HG03460 (cell line): ENCODE measurements at regions not wholly inside any gene's neighbourhood (a gene's known extent, or its start where the extent isn't known, plus 50 kb on each side); places are given as distances from the start of the nearest gene placed in this dataset.

ENCODE experiments used
- ATAC-seq: cut with Tn5 transposase; IDR thresholded peaks from one replicate; pipeline ENCODE4 v1.9.1; 2021; ENCODE audit not compliant: unreplicated experiment

DNA sequence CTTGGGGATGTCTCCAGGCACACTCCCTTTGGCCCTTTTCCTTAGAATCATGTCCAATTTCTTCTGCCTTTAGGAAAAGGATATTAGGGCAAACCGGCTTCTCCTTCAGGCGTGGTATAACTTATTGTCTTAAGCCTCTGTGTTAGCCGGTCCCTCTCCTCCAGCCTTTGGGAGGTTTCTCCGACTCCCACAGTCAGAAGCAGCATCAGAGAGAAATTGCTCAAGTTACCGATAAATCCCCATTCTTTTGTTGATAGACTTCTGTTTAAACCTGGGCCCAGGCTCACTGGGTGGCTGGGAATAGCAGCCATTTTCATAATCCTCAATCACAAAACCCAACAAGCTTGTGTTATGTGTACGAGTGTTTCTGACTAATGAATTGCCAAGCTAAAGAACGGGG, 85.4 kb upstream of the KAZN start:
- ATAC-seq = no peak

DNA sequence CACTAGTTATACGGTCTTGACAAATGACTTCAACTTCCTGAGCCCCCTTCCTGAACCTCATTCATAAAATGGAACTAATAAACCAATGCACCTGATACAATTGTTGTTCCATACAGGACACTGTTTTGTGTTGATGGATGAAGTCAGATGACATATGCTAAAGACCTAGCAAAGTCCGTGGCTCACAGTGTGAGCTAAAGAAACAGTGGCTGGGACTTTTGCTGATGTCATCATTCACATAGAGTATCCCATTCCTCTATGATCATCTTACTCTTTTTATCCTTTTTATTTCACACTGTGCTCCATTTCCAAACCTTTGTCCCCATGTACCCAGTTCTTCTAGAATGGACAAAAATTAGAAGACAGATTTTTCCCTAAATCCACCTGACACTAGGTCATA, 83.7 kb upstream of the KAZN start:
- no peak for ATAC-seq

DNA sequence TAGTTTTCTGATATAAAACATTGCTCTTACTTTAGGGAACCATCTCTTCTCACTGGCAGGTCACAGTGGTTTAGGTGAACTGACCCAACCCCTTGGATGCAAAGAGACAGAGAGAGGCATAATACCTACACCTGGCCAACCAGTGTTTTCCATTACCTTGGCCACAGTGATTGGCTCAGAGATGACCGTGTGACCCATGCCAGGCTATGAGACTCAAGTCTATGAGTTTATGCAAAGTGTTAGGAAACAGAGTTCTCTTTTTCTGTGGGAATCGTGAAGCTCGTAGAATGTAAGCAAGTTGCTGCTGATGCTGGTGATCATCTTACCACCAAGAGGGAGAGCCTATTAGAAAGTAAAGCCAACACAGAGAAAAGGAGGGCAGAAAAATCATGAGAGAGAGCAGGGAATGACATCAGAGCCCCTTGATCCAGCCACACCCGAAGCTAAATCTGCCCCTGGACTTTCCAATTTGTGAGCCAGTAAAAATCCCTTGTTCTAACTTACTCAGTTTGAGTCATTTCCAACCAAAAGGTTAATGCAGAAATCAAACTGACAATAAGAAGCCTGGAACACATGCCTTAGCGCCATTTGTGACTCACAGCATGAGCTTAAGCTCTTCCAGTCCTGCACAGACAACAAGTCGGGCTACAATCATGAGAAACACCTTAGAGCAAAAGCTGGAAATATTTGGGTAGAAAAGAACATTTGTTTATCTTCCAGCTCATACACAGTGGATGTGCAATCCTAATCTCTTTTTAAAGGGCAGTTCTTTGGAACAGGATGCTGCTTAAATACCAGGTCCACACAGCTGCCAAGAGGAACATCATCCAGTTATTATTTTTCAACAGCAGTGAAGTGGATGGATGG, 81.3 kb upstream of the KAZN start:
- peak; percentile 42 for ATAC-seq

DNA sequence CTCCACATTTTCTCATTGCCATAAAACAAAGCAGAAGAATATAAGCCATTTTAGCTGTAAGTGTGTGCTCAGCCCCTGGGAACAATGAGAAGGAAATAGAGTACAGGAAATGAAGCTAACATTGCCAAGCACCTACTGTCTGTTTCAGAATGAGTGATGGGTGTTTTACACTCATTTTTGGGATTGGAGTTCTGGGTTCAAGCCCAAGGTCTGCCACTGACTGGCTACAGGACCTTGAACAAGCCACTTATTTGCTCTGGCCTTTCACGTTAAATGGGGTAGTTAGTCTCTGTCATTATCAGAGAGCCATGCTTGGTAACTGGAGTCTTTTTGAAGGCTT, 80.7 kb upstream of the KAZN start:
- peak; percentile 26 for ATAC-seq

DNA sequence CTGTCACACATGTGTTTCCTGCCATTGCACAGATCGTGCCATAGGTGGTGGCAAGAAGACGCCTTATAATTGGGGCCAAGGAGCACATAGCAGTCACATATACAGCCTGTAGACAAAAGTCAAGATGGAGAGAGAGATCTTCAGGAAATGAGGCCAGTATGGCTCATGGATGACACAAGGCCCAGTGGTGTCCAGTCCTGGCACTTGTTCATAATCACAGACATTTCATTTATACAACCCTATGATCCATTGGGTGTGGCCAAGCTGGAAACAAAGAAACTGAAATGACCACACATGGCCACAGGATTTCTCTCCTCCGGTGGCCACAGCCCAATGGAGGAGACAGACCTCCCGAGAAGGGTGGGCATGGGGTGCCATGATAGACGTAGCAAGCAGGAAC, 78.5 kb upstream of the KAZN start:
- no peak for ATAC-seq

DNA sequence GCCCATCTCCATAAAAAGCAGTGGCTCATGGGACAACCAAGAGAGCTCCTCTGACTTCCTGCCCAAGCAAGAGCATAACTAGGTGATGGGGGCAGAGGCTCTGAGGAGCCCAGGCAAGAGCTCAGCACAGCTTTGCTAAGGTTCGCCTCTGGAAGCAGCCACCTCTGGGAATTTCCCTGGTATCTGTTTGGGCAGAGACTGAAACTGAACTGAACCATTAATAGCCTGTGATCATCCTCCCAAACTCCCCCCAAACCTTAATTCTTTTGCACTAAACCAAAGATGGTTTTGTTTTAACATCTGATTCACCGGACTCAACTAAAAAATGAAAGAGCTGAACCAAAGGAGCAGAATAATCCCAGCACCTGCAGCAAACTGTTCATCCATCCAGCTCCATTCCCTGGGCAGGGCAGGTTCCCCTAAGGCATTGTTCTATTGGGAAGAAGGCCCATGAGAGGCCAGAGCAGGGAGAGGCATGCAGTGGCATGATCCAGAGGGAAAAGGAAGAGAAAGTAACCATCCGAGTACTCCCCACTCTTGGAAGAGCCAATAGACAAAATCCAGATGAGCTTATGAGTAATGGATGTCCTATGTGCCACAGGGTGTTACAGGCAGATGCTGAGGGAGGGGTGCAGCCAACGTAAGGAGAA, 77.8 kb upstream of the KAZN start:
- ATAC-seq = no peak

DNA sequence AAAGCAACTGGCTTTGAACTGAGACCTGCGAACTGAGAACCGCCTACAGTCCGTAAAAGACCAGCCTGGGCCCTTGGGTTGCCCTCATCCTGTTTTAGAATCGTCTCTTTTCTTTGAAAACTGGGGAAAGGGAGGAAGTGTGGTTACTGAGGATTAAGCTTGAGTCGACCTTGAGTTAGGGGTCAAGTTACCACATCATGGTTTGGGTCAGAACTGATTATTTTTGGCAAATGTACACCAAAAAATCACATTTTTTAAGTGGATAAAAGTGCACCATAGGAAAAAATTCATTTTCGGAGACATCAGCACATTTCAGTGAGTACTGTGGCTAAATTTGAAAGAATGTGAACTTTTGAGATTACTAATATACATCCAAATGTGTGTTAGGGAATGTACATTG, 76.9 kb upstream of the KAZN start:
- ATAC-seq = no peak

DNA sequence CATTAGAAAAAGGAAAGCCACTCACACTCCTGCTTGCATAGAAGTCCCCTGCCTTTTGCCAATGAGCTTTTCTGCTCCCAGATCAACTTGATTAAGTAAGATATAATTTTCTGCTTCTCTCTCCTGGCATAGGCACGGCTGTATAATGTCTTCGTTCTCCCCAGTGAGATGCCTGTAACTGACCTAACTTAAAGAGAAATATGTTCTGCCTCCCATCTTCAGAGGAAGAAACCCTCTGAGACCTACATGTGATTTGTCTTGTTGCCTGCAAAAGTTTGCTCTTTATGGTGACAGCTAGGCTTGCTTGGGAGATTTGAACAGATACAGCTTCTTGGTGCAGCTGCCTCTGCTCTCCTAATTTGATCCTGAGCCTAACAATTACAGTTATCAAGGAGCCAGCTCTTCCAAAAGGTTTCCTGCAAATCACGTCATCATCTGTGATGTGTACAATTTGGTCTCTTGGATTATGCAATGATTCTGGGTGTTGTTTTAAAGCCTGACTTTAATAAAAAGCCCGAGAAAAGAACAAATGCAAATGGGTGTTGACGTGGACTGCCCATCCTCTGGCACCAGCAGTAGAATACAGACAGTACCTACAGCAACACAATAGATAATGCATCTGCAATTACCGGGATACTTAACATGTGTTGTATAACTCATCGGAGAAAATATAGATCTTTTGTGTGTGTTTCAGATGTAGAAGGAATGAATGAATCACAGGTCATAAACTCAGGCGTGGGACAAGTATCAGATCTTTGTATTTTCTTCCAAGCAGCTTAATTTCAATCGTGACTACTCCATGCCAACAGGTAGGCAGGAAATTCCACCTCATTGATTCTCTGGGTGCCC, 76.2 kb upstream of the KAZN start:
- no peak for ATAC-seq

DNA sequence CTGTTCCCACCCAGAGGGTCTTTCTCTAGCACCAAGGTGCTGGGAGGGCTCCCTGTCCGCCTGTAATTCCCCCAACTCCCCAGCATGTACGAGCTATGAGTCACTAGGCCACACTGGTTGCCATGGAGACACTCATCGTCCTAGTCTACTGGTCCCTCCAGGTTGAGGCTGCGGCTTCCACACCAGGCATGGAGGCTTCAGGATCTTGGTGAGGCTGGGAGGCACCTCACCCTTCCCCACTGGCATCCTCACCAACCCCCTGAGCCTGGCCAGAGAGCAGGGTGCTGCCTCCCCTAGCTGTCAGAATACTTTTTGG, 75.6 kb upstream of the KAZN start:
- ATAC-seq = no peak

DNA sequence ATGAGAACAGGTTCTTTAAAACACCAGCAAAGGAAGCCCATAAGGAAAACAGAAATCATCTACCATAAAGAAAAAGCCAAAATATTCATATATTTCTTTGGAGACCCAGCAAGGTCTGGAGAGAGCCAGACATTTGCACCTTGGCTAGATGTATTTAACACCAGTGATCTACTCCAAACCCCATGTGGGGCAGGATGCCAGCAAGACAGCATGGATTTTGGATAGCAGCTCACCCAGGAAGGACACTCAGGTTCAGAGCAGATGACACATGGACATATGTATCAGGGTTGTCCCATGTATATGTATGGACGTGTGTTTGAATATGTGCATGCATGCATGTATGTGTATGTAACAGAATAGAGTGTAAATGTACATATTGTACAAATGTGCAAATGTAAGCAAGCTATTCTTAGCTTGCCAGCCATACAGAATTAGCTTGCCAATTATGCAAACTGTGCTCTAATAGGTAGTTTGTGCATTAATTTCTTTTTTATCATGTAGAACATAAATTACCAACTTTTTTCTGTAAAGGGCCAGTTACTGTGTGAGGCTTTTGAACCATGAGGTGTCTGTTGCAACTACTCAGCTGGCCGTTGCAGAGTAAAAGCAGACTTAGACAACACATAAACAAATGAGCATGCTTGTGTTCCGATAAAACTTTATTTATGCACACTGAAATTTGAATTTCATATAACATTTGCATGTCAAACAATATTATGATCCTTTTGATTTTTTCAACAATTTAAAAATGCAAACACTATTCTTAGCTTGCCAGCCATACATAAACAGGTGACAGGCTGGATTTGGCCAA, 73.5 kb upstream of the KAZN start:
- ATAC-seq = no peak

DNA sequence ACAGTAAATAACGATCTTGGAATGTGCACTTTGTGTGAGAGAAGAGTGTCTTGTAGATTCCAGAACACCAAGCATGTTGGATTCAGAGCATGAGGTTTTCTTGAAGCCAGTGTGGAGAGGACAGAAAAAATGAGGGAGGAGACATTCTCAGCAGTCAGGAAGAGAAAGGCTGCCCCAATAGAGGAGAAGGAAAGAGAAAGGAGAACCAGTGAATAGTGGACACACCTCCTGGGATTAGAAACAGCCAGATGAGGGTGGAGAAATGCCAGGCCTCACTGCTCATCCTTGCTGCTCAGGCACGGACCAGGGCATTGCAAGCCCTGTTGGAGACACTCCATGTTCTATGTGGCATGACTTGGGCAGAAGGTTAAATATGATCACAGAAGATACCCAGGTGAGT, 69.0 kb upstream of the KAZN start:
- ATAC-seq = no peak

DNA sequence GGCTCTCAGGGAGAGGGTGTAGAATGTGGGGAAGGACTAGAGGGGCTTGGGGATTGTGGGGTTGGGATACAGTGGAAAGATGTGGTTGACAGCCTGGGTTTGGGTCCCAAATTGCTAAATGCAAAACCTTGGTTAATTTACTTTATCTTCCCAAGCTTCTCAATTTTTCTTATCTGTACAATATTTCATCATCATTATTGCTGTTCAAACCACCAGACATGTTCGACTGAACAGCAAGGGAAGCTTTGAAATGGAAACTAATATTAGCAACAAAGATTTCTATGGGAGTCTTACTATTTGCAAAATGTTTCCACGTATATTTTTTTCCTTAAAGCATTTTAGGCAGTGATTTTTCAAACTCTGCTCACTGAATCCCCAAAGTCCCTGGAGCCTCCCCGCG, 67.0 kb upstream of the KAZN start:
- no peak for ATAC-seq

DNA sequence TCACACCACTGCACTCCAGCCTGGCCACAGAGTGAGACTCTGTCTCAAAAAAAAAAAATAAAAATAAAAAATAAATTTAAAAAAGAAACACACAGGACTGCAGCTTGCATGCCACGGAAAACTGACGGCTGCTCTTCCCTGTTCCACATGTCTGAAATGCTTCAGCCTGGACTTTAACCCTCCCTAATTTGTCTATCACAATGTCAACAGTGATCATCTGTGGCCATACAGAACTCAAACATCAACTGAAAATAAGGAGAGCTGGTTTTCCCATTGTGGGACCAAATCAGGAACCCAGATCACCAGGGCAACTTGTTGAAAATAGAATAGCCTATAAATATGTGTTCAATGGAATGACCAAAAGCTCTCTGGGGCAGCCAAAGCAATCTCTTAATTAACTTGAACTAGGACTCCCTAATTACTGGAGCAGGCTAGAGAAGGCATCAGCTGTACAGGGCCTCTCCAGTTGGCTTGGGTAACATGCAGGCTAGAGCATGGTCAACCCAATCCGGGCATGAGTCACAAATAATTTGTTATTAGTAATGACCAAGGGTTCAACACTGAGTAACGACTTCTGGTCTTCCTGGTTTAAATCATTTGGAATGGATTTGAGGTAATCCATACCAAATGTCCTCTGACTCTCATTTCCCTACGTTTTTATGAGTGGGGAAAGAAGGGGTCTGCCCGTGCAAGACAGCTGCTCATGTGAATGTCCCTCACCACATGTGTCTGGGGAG, 62.7 kb upstream of the KAZN start:
- ATAC-seq = no peak

DNA sequence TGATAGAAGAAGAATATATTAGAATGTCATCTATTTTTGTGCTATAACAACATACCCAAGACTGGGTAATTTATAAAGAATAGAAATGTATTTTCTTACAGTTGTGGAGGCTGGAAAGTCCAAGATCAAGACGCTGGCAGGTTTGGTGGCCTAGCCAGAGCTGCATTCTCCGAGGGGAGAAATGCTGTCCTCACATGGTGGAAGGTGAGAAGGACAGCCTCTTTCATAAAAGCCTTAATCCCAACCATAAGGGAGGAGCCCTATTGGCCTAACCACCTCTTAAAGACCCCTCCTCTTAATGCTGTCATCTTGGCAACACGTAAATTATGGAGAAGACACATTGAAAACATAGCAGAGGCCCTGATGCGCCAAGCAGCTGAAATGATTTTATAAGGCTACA, 60.1 kb upstream of the KAZN start:
- no peak for ATAC-seq

DNA sequence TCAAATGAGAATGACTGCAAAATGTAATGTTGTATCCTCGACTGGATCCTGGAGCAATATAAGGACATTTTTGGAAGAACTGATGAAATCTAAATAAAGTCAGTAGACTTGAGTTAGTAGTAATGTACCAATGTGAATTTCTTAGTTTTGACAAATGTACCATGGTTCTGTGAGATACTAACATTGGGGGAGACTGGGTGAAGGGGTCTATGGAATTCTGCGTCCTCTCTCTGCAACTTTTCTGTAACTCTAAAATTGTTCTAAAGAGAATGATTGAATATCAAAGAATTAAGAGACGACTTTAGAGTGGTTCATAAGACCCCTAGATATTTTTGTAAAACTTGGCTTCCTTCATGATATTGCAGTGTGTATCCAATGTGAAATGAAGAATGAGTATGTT, 59.2 kb upstream of the KAZN start:
- ATAC-seq = no peak

DNA sequence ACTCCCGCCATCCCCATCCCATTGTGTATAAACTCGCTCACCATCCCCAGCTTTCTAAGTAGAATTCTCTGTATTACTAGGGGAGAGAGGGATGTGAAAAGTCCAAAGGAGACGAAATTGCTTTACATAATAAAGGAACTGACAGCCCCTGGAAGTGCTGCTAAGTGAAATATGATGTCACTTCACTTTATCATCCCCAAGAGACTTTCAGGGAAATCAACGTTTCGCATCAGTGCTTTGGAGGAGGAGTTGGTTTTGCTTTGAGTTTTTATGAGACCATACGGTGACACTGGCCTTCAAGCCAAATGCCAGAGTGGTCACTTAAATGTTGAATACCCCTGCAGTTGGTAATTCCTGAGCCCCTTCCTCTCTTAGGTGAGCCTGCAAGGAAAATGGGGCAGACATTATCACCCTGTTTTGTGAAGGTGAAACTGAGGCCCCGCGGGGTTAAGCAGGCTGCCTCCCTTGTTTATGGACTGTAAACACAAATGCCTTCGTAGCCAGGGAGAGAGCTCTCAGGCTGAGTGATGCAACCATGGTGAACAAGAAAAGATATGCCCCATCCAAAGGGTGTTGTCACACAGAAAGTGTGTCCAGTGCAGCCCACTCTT, 58.4 kb upstream of the KAZN start:
- no peak for ATAC-seq

DNA sequence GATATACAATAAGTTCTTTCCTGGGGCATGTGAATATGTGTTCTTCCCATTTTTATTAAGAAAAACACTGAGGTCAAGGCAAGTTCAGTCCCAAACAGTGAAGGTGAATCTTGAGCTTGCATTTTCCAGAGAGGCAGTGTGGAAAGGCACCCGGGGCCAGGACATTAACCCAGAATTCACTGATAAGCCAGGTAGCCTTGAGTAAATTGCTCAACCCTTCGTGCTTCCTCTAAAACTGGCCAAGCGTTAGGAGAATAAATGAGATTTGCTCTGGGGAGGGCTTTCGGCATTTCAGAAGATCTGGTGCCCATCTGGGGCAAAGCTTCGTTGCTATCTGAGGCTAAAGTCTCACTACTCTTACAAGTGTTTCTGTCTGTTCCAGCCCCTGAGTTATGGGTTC, 57.1 kb upstream of the KAZN start:
- no peak for ATAC-seq

DNA sequence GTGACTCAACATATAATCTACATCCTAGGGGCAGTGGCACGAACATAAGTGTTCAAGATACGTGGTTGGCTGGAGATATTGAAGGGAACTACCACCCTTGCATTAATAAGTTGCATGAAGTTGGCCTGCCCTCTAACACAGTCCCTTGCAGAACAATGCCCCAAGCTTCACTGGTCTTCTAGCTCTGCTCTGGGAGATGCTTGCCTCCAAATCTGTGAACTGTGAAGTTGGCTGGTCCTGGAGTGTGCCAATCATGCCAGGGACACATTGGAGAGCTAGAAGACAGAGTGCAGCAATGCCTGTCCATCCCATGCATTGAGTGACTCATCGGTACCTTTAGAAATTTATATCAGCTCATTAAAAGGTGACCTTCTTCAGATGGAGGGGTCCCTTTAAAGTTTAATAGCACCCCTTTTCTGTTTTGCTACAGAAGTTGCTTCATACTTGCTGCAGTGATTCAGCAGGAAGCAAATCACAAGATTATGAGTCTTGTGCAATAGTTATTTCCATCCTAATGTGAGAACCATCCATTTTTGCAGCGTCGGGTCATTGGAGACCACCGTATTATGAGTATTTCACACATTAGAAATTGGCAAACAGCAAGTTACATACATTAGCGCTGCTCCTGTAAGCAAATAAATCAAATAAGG, 55.2 kb upstream of the KAZN start:
- ATAC-seq = no peak

DNA sequence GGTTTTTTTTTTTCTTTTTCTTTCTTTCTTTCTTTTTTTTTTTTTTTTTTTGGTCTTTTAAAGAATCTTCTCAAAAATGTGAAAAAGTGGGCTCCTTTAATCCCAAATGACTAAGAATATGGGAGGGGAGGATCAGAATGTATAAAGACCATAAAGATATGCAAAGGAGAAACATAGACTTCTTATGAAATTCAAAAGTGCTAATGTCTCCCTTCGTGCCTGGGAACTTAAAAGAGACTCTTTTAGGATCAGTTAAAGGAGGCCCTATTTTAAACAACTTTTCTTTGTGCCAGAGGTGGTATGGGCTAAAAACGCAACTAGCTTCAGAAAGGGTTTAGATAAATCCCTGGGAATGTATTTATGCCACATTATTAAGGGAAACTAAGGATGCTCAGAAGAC, 54.2 kb upstream of the KAZN start:
- no peak for ATAC-seq
